ENCODE measurements at regions not wholly inside any gene's neighbourhood (a gene's known extent, or its start where the extent isn't known, plus 50 kb on each side); places are given as distances from the start of the nearest gene placed in this dataset.
A peak's percentile ranks its signal among the peaks of the same experiment; 100 is the strongest.
"Not testable (repeated sequence)": the region's sequence is repeated elsewhere in the genome, so short reads cannot be mapped to it uniquely, and the experiment has no call there.

- DNase-seq, result no peak
These were observed 64.1 kb upstream of the MMS22L start for GRCh38 chr6:97347111-97347510.

- no peak for DNase-seq
These were observed 78.3 kb upstream of the MMS22L start for GRCh38 chr6:97361286-97361685.

GRCh38 chr6:97364327-97364726 lies 81.3 kb upstream of the MMS22L start:
- no peak for DNase-seq

- not testable (repeated sequence) for DNase-seq
These were observed 99.1 kb upstream of the MMS22L start for GRCh38 chr6:97382071-97382470.

GRCh38 chr6:97392735-97393134 lies 109.7 kb upstream of the MMS22L start:
- no peak for DNase-seq

GRCh38 chr6:97394160-97394748 lies 111.2 kb upstream of the MMS22L start:
- DNase-seq, result peak; percentile 22 to 23

- no peak for DNase-seq
These were observed 113.9 kb upstream of the MMS22L start for GRCh38 chr6:97396880-97397279.

GRCh38 chr6:97399208-97399607 lies 116.2 kb upstream of the MMS22L start:
- no peak for DNase-seq

GRCh38 chr6:97401533-97401932 lies 118.5 kb upstream of the MMS22L start:
- no peak for DNase-seq

GRCh38 chr6:97405818-97406409 lies 122.9 kb upstream of the MMS22L start:
- DNase-seq, result no peak

GRCh38 chr6:97406633-97407032 lies 123.6 kb upstream of the MMS22L start:
- no peak for DNase-seq

- no peak for DNase-seq
These were observed 128.6 kb upstream of the MMS22L start for GRCh38 chr6:97411610-97412009.

GRCh38 chr6:97412511-97412910 lies 129.5 kb upstream of the MMS22L start:
- DNase-seq, result no peak

GRCh38 chr6:97422171-97422570 lies 139.2 kb upstream of the MMS22L start:
- no peak for DNase-seq

- DNase-seq, result no peak
These were observed 140.2 kb upstream of the MMS22L start for GRCh38 chr6:97423190-97423589.

- DNase-seq, result no peak
These were observed 144.6 kb upstream of the MMS22L start for GRCh38 chr6:97427648-97428047.

- no peak for DNase-seq
These were observed 154.1 kb upstream of the MMS22L start for GRCh38 chr6:97437087-97437486.

GRCh38 chr6:97438011-97438671 lies 155.1 kb upstream of the MMS22L start:
- DNase-seq, result no peak

GRCh38 chr6:97440590-97441176 lies 157.7 kb upstream of the MMS22L start:
- no peak for DNase-seq

GRCh38 chr6:97443408-97444080 lies 160.5 kb upstream of the MMS22L start:
- no peak for DNase-seq

GRCh38 chr6:97445407-97445806 lies 162.4 kb upstream of the MMS22L start:
- DNase-seq, result no peak

GRCh38 chr6:97449444-97449966 lies 166.5 kb upstream of the MMS22L start:
- no peak for DNase-seq

GRCh38 chr6:97450087-97450486 lies 167.1 kb upstream of the MMS22L start:
- DNase-seq, result no peak
